ENCODE measurements at regions not wholly inside any gene's neighbourhood (a gene's known extent, or its start where the extent isn't known, plus 50 kb on each side); places are given as distances from the start of the nearest gene placed in this dataset.

DNA sequence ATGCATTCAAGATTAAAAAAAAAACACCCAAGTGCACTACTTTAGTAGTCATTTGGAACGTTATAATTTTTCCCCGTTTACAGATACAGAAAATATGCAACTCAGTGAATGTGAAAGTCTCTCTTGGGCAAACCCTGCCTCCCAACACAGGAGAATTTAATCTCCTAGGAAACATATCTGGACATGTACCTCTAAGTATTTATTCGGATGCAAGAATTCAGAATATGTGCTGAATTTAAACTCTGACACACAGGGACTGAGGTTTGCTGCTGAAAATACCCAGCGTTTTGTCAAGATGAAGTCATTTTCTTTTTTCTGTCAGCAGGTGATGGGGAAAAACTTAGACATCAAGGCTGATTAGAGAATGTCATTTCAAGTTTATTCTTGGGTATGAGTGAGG lies 105.4 kb downstream of the ACKR3 start:
- TF ChIP-seq, protein P1, sequence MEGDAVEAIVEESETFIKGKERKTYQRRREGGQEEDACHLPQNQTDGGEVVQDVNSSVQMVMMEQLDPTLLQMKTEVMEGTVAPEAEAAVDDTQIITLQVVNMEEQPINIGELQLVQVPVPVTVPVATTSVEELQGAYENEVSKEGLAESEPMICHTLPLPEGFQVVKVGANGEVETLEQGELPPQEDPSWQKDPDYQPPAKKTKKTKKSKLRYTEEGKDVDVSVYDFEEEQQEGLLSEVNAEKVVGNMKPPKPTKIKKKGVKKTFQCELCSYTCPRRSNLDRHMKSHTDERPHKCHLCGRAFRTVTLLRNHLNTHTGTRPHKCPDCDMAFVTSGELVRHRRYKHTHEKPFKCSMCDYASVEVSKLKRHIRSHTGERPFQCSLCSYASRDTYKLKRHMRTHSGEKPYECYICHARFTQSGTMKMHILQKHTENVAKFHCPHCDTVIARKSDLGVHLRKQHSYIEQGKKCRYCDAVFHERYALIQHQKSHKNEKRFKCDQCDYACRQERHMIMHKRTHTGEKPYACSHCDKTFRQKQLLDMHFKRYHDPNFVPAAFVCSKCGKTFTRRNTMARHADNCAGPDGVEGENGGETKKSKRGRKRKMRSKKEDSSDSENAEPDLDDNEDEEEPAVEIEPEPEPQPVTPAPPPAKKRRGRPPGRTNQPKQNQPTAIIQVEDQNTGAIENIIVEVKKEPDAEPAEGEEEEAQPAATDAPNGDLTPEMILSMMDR (IDR thresholded peaks at IDR 0.05; ENCODE audit: poor library complexity, severe bottlenecking) = no peak
- TF ChIP-seq MXI1 (conservative IDR thresholded peaks at IDR 0.05; ENCODE audit: poor library complexity, severe bottlenecking) (no peak), RAD21 (conservative IDR thresholded peaks at IDR 0.05) (no peak), POLR2AphosphoS5 (IDR thresholded peaks at IDR 0.05) (no peak), EP300 (conservative IDR thresholded peaks at IDR 0.05; ENCODE audit: poor library complexity, severe bottlenecking) (no peak), EZH2 (IDR thresholded peaks at IDR 0.05; ENCODE audit: borderline replicate concordance, insufficient read depth, low read length, poor library complexity, severe bottlenecking) (no peak), TAF1 (IDR thresholded peaks at IDR 0.05; ENCODE audit: low read depth) (no peak)
- TF ChIP-seq, protein P2, sequence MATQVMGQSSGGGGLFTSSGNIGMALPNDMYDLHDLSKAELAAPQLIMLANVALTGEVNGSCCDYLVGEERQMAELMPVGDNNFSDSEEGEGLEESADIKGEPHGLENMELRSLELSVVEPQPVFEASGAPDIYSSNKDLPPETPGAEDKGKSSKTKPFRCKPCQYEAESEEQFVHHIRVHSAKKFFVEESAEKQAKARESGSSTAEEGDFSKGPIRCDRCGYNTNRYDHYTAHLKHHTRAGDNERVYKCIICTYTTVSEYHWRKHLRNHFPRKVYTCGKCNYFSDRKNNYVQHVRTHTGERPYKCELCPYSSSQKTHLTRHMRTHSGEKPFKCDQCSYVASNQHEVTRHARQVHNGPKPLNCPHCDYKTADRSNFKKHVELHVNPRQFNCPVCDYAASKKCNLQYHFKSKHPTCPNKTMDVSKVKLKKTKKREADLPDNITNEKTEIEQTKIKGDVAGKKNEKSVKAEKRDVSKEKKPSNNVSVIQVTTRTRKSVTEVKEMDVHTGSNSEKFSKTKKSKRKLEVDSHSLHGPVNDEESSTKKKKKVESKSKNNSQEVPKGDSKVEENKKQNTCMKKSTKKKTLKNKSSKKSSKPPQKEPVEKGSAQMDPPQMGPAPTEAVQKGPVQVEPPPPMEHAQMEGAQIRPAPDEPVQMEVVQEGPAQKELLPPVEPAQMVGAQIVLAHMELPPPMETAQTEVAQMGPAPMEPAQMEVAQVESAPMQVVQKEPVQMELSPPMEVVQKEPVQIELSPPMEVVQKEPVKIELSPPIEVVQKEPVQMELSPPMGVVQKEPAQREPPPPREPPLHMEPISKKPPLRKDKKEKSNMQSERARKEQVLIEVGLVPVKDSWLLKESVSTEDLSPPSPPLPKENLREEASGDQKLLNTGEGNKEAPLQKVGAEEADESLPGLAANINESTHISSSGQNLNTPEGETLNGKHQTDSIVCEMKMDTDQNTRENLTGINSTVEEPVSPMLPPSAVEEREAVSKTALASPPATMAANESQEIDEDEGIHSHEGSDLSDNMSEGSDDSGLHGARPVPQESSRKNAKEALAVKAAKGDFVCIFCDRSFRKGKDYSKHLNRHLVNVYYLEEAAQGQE (IDR thresholded peaks at IDR 0.05; ENCODE audit: borderline replicate concordance) = no peak

All from neural cell (in vitro differentiated cells).